Ascending aorta (tissue), 2 donors: ENCODE measurements at regions not wholly inside any gene's neighbourhood (a gene's known extent, or its start where the extent isn't known, plus 50 kb on each side); places are given as distances from the start of the nearest gene placed in this dataset.

ENCODE experiments used
- DNase-seq, 2 donors: peaks; one replicate each; pipeline ENCODE4 v3.0.0-alpha.2; 2019; ENCODE audit warnings: low spot score in 2 of 2
- H3K27ac ChIP-seq, 2 donors: fragments of 200-600 bp; sonication (generic); one replicate each; pipeline ENCODE4 v1.5.1; 2016 to 2017; ENCODE audit warnings: mild to moderate bottlenecking in 1 of 2
- H3K27me3 ChIP-seq: fragments of 200-600 bp; sonication (generic); one replicate; pipeline ENCODE4 v1.5.1; 2017
- H3K36me3 ChIP-seq, 2 donors: fragments of 200-600 bp; sonication (generic); one replicate each; pipeline ENCODE4 v1.5.1; 2016
- H3K4me1 ChIP-seq, 2 donors: fragments of 200-600 bp; sonication (generic); one replicate each; pipeline ENCODE4 v1.5.1; 2016 to 2017; ENCODE audit warnings: mild to moderate bottlenecking in 1 of 2
- H3K4me3 ChIP-seq, 2 donors: fragments of 200-600 bp; sonication (generic); one replicate each; pipeline ENCODE4 v1.5.1; 2016 to 2017; ENCODE audit warnings: mild to moderate bottlenecking in 1 of 2
- H3K9me3 ChIP-seq, 2 donors: fragments of 200-600 bp; sonication (generic); one replicate each; pipeline ENCODE4 v1.5.1; 2016
- CTCF ChIP-seq, 3 experiments: fragments of 200-600 bp in 2 of 3; fragments of 450-650 bp in 1 of 3; sonication (generic) in 2 of 3; IDR thresholded peaks; one replicate each; pipeline ENCODE4 v1.5.1; 2016 to 2019; ENCODE audit warnings: antibody characterized with exemption in 3 of 3, mild to moderate bottlenecking in 1 of 3, moderate library complexity in 1 of 3
- intact Hi-C: fragments of 100-400 bp; cut with DNase I; formaldehyde crosslinking; loops from one replicate; pipeline ENCODE4 v1.15.1; 2023

GRCh38 chr18:68418226-68418868 is 296.6 kb downstream of the TMX3 start:
- Histone ChIP-seq H3K4me1 (no peaks in the 10 kb centered on the region), H3K36me3 (no peaks in the 10 kb centered on the region), H3K9me3 (no peaks in the 10 kb centered on the region), H3K27ac (no peak overlapping the region), H3K4me3 (no peak overlapping the region), H3K27me3 (no peaks in the 10 kb centered on the region)
- TF ChIP-seq CTCF (IDR thresholded peaks at IDR 0.05), result no peak
- intact Hi-C loops, result no loop called here
- no peak for DNase-seq

- Histone ChIP-seq H3K9me3 (no peaks in the 10 kb centered on the region), H3K4me1 (no peaks in the 10 kb centered on the region), H3K27ac (no peak overlapping the region), H3K27me3 (no peaks in the 10 kb centered on the region), H3K36me3 (no peaks in the 10 kb centered on the region), H3K4me3 (no peak overlapping the region)
- no peak for DNase-seq
- intact Hi-C loops, result no loop called here
- TF ChIP-seq CTCF (IDR thresholded peaks at IDR 0.05), result no peak
Measured at GRCh38 chr18:68417826-68418225, 297.1 kb downstream of the TMX3 start.

- no peaks in the 10 kb centered on the region for H3K4me1 ChIP-seq
- intact Hi-C loops, result no loop called here
- no peaks in the 10 kb centered on the region for H3K9me3 ChIP-seq
- no peaks in the 10 kb centered on the region for H3K36me3 ChIP-seq
- no peak for DNase-seq
- no peak overlapping the region for H3K27ac ChIP-seq
- no peak overlapping the region for H3K4me3 ChIP-seq
- TF ChIP-seq CTCF (IDR thresholded peaks at IDR 0.05), result no peak
- H3K27me3 ChIP-seq, result no peaks in the 10 kb centered on the region
Measured at GRCh38 chr18:68417166-68417799, 297.6 kb downstream of the TMX3 start.

DNA sequence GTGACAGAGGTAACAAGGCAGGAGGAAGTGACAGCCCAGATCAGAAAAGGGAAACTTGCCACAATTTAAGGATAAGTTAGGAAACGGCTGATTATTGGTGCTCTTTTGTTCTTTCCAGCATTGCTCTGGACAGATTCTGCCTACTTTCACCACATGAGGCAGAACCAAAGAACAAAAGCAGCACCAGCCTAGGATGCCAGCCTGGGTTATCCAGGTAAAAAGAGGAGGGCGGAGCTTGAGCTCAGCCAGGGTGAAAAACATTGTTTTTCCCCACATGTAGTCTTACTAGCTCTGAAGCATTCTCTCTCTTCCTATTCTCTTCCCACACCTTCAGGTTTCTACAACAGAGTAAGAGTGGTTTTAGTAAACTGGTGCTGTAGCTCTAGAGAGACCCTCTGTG is 300.5 kb downstream of the TMX3 start:
- intact Hi-C loops, result no loop called here
- no peaks in the 10 kb centered on the region for H3K9me3 ChIP-seq
- no peak overlapping the region for H3K4me3 ChIP-seq
- no peaks in the 10 kb centered on the region for H3K27me3 ChIP-seq
- no peak overlapping the region for H3K27ac ChIP-seq
- no peak for DNase-seq
- no peaks in the 10 kb centered on the region for H3K4me1 ChIP-seq
- no peak for TF ChIP-seq CTCF (IDR thresholded peaks at IDR 0.05)
- H3K36me3 ChIP-seq, result no peaks in the 10 kb centered on the region

- Histone ChIP-seq H3K36me3 (no peaks in the 10 kb centered on the region), H3K9me3 (no peaks in the 10 kb centered on the region), H3K4me1 (no peaks in the 10 kb centered on the region), H3K27me3 (no peaks in the 10 kb centered on the region), H3K27ac (no peak overlapping the region), H3K4me3 (no peak overlapping the region)
- intact Hi-C loops, result no loop called here
- DNase-seq, result no peak
- no peak for TF ChIP-seq CTCF (IDR thresholded peaks at IDR 0.05)
Measured at GRCh38 chr18:68409576-68409975, 305.3 kb downstream of the TMX3 start.
